ENCODE measurements at regions not wholly inside any gene's neighbourhood (a gene's known extent, or its start where the extent isn't known, plus 50 kb on each side); places are given as distances from the start of the nearest gene placed in this dataset.

DNA sequence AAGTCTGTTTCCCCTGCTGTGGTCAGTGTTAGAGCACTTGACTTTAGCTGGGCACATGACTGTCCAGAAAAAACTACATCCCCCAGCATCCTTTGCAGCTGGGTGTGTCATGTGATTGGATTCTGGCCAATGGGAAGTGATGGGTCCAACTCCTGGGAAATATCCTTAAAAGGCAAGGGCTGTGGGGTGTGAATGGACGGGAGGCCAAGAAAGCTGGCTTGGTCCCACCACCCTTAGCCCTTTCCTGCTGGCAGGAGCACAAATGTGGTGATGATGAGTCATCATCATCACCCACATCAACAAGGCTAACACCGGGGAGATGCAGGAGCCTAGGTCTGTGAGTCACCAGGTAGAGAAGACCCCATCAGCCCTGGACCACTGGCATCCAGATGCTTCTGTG is 341.7 kb downstream of the C16orf95 start:
- no peak for DNase-seq (ENCODE audit: low spot score)
- TF ChIP-seq, protein P1, sequence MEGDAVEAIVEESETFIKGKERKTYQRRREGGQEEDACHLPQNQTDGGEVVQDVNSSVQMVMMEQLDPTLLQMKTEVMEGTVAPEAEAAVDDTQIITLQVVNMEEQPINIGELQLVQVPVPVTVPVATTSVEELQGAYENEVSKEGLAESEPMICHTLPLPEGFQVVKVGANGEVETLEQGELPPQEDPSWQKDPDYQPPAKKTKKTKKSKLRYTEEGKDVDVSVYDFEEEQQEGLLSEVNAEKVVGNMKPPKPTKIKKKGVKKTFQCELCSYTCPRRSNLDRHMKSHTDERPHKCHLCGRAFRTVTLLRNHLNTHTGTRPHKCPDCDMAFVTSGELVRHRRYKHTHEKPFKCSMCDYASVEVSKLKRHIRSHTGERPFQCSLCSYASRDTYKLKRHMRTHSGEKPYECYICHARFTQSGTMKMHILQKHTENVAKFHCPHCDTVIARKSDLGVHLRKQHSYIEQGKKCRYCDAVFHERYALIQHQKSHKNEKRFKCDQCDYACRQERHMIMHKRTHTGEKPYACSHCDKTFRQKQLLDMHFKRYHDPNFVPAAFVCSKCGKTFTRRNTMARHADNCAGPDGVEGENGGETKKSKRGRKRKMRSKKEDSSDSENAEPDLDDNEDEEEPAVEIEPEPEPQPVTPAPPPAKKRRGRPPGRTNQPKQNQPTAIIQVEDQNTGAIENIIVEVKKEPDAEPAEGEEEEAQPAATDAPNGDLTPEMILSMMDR (IDR thresholded peaks at IDR 0.05; ENCODE audit: poor library complexity), result no peak
- no peak for TF ChIP-seq EZH2phosphoT487 (IDR thresholded peaks at IDR 0.05; ENCODE audit: low read depth, severe bottlenecking, unreplicated experiment)
- TF ChIP-seq EZH2 (IDR thresholded peaks at IDR 0.05; ENCODE audit: borderline replicate concordance), result no peak
- H3K9me3 ChIP-seq (ENCODE audit: low read depth), result no peaks in the 10 kb centered on the region
- H4K20me1 ChIP-seq (ENCODE audit: insufficient read depth, poor library complexity, severe bottlenecking), result no peaks in the 10 kb centered on the region
- no peaks in the 10 kb centered on the region for H3K36me3 ChIP-seq (replicated peaks; ENCODE audit: insufficient read depth, low read depth)
- no peak overlapping the region for H3K4me3 ChIP-seq
- H3K4me2 ChIP-seq, result no peak overlapping the region
- H2AFZ ChIP-seq, result no peak overlapping the region
- no peaks in the 10 kb centered on the region for H3K79me2 ChIP-seq
- H3K27ac ChIP-seq, result no peak overlapping the region
- H3K9me2 ChIP-seq (replicated peaks; ENCODE audit: insufficient read depth), result no peaks in the 10 kb centered on the region
- WGBS (ENCODE audit: low lambda C conversion rate, missing lambda C conversion rate), result 58% methylated on average over 2 of the region's 2 CpGs
- H3K4me1 ChIP-seq (ENCODE audit: insufficient read depth), result no peaks in the 10 kb centered on the region
- H3K27me3 ChIP-seq, result no peaks in the 10 kb centered on the region

DNA sequence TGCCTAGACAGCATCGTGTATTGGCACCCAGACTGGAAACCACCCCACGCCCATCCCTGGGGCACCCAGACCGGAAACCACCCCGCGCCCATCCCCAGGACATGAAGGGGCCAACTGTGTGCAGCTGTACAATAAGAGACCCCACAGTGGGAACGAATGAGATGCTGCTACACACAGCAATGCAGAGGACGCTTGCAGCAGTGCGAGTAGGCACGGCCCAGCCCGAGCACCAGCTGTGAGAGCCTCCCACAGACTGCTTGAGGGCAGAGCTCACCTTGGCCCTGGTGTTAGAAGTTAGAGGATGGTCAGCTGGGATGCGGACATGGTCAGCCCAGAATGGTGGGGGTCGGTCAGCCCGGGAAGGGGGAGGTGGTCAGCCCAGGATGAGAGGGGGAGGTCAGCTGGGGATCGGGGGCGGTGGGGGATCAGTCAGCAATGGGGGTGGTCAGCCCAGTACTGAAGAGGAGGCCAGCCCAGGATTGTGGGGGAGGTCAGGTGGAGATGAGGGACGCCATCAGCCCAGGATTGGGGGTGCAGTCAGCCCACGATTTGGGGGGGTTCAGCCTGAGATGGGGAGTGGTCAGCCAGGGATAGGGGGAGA is 340.0 kb downstream of the C16orf95 start:
- no peaks in the 10 kb centered on the region for H3K9me3 ChIP-seq (ENCODE audit: low read depth)
- H2AFZ ChIP-seq, result no peak overlapping the region
- H3K4me1 ChIP-seq (ENCODE audit: insufficient read depth), result no peaks in the 10 kb centered on the region
- H4K20me1 ChIP-seq (ENCODE audit: insufficient read depth, poor library complexity, severe bottlenecking), result no peaks in the 10 kb centered on the region
- TF ChIP-seq, protein P1 (IDR thresholded peaks at IDR 0.05; ENCODE audit: poor library complexity), result no peak
- TF ChIP-seq EZH2phosphoT487 (IDR thresholded peaks at IDR 0.05; ENCODE audit: low read depth, severe bottlenecking, unreplicated experiment), result no peak
- no peak for TF ChIP-seq EZH2 (IDR thresholded peaks at IDR 0.05; ENCODE audit: borderline replicate concordance)
- no peak for DNase-seq (ENCODE audit: low spot score)
- no peaks in the 10 kb centered on the region for H3K36me3 ChIP-seq (replicated peaks; ENCODE audit: insufficient read depth, low read depth)
- no peaks in the 10 kb centered on the region for H3K27me3 ChIP-seq
- no peaks in the 10 kb centered on the region for H3K9me2 ChIP-seq (replicated peaks; ENCODE audit: insufficient read depth)
- H3K79me2 ChIP-seq, result no peaks in the 10 kb centered on the region
- no peak overlapping the region for H3K4me2 ChIP-seq
- 98% methylated on average over 15 of the region's 17 CpGs for WGBS (ENCODE audit: low lambda C conversion rate, missing lambda C conversion rate)
- no peak overlapping the region for H3K27ac ChIP-seq
- no peak overlapping the region for H3K4me3 ChIP-seq

DNA sequence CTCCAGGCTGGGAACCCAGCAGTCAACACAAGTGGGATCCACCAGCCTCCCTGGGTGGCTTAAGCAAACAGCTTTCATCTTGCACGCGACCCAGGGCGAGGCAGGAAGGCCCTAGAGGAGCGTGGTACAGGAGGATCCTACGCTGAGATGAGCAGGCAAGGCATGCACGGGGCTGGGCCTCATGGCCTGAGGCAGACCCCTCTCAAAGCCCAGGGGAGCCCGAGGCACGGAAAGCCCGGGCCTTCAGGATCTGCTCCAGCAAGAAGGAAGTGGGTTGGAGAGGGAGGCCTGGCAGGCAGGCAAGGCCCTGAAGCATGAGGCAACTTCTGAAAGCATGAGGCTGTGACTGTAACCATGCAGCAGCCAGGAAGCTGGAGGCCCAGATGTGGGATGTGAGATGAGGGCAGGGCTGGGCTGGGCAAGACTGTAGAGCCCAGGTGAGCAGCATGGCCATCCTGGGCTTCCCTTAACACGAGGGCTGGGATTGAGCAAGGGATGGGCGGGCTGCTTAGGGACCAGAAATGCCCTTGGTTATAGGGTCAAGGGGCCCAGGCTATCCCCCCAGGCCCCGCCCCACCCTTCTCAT is 338.7 kb downstream of the C16orf95 start:
- DNase-seq (ENCODE audit: low spot score), result no peak
- Histone ChIP-seq H3K4me3 (no peak overlapping the region), H3K27ac (no peak overlapping the region), H3K9me3 (ENCODE audit: low read depth) (no peaks in the 10 kb centered on the region), H3K27me3 (no peaks in the 10 kb centered on the region), H4K20me1 (ENCODE audit: insufficient read depth, poor library complexity, severe bottlenecking) (no peaks in the 10 kb centered on the region), H3K9me2 (replicated peaks; ENCODE audit: insufficient read depth) (no peaks in the 10 kb centered on the region), H3K79me2 (no peaks in the 10 kb centered on the region), H3K4me1 (ENCODE audit: insufficient read depth) (no peaks in the 10 kb centered on the region), H3K36me3 (replicated peaks; ENCODE audit: insufficient read depth, low read depth) (no peaks in the 10 kb centered on the region), H3K4me2 (no peak overlapping the region), H2AFZ (no peak overlapping the region)
- TF ChIP-seq, protein P1 (IDR thresholded peaks at IDR 0.05; ENCODE audit: poor library complexity), result no peak
- TF ChIP-seq EZH2 (IDR thresholded peaks at IDR 0.05; ENCODE audit: borderline replicate concordance), result no peak
- no peak for TF ChIP-seq EZH2phosphoT487 (IDR thresholded peaks at IDR 0.05; ENCODE audit: low read depth, severe bottlenecking, unreplicated experiment)
- WGBS (ENCODE audit: low lambda C conversion rate, missing lambda C conversion rate), result 92% methylated on average over 11 of the region's 12 CpGs

Data from hepatocyte (in vitro differentiated cells).